ENCODE measurements at regions not wholly inside any gene's neighbourhood (a gene's known extent, or its start where the extent isn't known, plus 50 kb on each side); places are given as distances from the start of the nearest gene placed in this dataset.

DNA sequence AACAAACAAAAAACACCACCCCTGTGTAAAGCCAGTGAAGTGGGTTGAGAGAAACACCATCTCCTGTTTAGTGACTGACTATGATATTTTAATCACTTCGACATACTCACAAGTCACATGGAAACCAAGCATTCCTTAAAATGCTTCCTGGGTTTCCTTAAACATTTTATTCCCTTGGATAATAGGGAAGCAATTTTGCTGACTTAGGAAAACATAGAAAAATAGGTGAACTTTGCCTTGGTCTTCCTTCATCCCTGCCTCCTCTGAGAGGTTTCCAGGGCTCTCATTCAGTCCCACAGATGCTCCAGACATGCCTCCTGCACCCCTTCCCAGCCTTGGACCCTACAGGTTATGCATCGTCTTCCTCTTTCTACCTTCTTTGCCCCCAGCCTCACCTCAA is 122.6 kb upstream of the SERPINE2 start:
- TF ChIP-seq, protein P1, sequence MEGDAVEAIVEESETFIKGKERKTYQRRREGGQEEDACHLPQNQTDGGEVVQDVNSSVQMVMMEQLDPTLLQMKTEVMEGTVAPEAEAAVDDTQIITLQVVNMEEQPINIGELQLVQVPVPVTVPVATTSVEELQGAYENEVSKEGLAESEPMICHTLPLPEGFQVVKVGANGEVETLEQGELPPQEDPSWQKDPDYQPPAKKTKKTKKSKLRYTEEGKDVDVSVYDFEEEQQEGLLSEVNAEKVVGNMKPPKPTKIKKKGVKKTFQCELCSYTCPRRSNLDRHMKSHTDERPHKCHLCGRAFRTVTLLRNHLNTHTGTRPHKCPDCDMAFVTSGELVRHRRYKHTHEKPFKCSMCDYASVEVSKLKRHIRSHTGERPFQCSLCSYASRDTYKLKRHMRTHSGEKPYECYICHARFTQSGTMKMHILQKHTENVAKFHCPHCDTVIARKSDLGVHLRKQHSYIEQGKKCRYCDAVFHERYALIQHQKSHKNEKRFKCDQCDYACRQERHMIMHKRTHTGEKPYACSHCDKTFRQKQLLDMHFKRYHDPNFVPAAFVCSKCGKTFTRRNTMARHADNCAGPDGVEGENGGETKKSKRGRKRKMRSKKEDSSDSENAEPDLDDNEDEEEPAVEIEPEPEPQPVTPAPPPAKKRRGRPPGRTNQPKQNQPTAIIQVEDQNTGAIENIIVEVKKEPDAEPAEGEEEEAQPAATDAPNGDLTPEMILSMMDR (IDR thresholded peaks at IDR 0.05): no peak
- TF ChIP-seq EZH2phosphoT487 (IDR thresholded peaks at IDR 0.05) (no peak), EZH2 (IDR thresholded peaks at IDR 0.05) (no peak)
